ENCODE measurements at regions not wholly inside any gene's neighbourhood (a gene's known extent, or its start where the extent isn't known, plus 50 kb on each side); places are given as distances from the start of the nearest gene placed in this dataset.

GRCh38 chr4:174438711-174439110, 83.6 kb downstream of the HPGD start:
- DNase-seq (ENCODE audit: low spot score) = no peak

- DNase-seq (ENCODE audit: low spot score) = no peak
These were observed 84.5 kb downstream of the HPGD start for GRCh38 chr4:174437749-174438148.

- no peak for DNase-seq (ENCODE audit: low spot score)
These were observed 85.0 kb downstream of the HPGD start for GRCh38 chr4:174437324-174437723.

GRCh38 chr4:174436377-174436776, 85.9 kb downstream of the HPGD start:
- DNase-seq (ENCODE audit: low spot score) = no peak

- no peak for DNase-seq (ENCODE audit: low spot score)
These were observed 86.3 kb downstream of the HPGD start for GRCh38 chr4:174435974-174436373.

GRCh38 chr4:174434455-174434854, 87.8 kb downstream of the HPGD start:
- DNase-seq (ENCODE audit: low spot score) = no peak

- no peak for DNase-seq (ENCODE audit: low spot score)
These were observed 91.7 kb downstream of the HPGD start for GRCh38 chr4:174430576-174430975.

GRCh38 chr4:174429701-174430410, 92.4 kb downstream of the HPGD start:
- DNase-seq (ENCODE audit: low spot score) = no peak

GRCh38 chr4:174427571-174428140, 94.6 kb downstream of the HPGD start:
- DNase-seq (ENCODE audit: low spot score) = no peak

GRCh38 chr4:174425669-174426068, 96.6 kb downstream of the HPGD start:
- no peak for DNase-seq (ENCODE audit: low spot score)

GRCh38 chr4:174423257-174423944, 98.9 kb downstream of the HPGD start:
- peak; percentile 32 for DNase-seq (ENCODE audit: low spot score)

GRCh38 chr4:174422893-174423256, 99.4 kb downstream of the HPGD start:
- no peak for DNase-seq (ENCODE audit: low spot score)

- no peak for DNase-seq (ENCODE audit: low spot score)
These were observed 102.0 kb downstream of the HPGD start for GRCh38 chr4:174420316-174420715.

GRCh38 chr4:174418640-174419212, 103.6 kb downstream of the HPGD start:
- DNase-seq (ENCODE audit: low spot score) = no peak

- DNase-seq (ENCODE audit: low spot score) = no peak
These were observed 113.3 kb downstream of the HPGD start for GRCh38 chr4:174408841-174409552.

- no peak for DNase-seq (ENCODE audit: low spot score)
These were observed 115.9 kb downstream of the HPGD start for GRCh38 chr4:174406383-174406782.

- no peak for DNase-seq (ENCODE audit: low spot score)
These were observed 116.4 kb downstream of the HPGD start for GRCh38 chr4:174405923-174406322.

- no peak for DNase-seq (ENCODE audit: low spot score)
These were observed 117.6 kb downstream of the HPGD start for GRCh38 chr4:174404677-174405076.

GRCh38 chr4:174403177-174403543, 119.1 kb downstream of the HPGD start:
- no peak for DNase-seq (ENCODE audit: low spot score)

GRCh38 chr4:174402470-174403176, 118.9 kb downstream of the CEP44 start:
- no peak for DNase-seq (ENCODE audit: low spot score)

GRCh38 chr4:174401471-174402130, 117.9 kb downstream of the CEP44 start:
- DNase-seq (ENCODE audit: low spot score) = no peak
